Neural crest cell (in vitro differentiated cells): ENCODE measurements at regions not wholly inside any gene's neighbourhood (a gene's known extent, or its start where the extent isn't known, plus 50 kb on each side); places are given as distances from the start of the nearest gene placed in this dataset.
A peak's percentile ranks its signal among the peaks of the same experiment; 100 is the strongest.

Source experiments
- DNase-seq: peaks from one replicate; pipeline ENCODE4 v3.0.0; 2021; ENCODE audit warnings: low read depth, mixed read lengths, low spot score
- H3K27ac Mint-ChIP-seq: one replicate; pipeline ENCODE4 v1.8.0; 2021; ENCODE audit warnings: mild to moderate bottlenecking, mixed read lengths; ENCODE audit not compliant: unreplicated experiment
- H3K27me3 Mint-ChIP-seq: 2 replicates; pipeline ENCODE4 v1.8.0; 2021; ENCODE audit warnings: low read depth, mild to moderate bottlenecking, mixed read lengths
- H3K36me3 Mint-ChIP-seq: 2 replicates; pipeline ENCODE4 v1.8.0; 2021; ENCODE audit warnings: low read depth, mild to moderate bottlenecking, mixed read lengths
- H3K4me1 Mint-ChIP-seq: 2 replicates; pipeline ENCODE4 v1.8.0; 2021; ENCODE audit warnings: mixed read lengths
- H3K4me3 Mint-ChIP-seq: one replicate; pipeline ENCODE4 v1.8.0; 2021; ENCODE audit warnings: mild to moderate bottlenecking, mixed read lengths
- H3K9me3 Mint-ChIP-seq: 2 replicates; pipeline ENCODE4 v1.8.0; 2021; ENCODE audit warnings: mixed read lengths
- CTCF ChIP-seq: fragments of 200-600 bp; sonication (generic); conservative IDR thresholded peaks from 2 replicates; pipeline ENCODE4 v1.5.0; 2021; ENCODE audit warnings: antibody characterized with exemption, mild to moderate bottlenecking

- Mint-ChIP-seq H3K4me1 (no peaks in the 10 kb centered on the region), H3K27ac (no peak overlapping the region), H3K27me3 (no peaks in the 10 kb centered on the region), H3K36me3 (peaks cover 2% of the 10 kb centered on the region), H3K4me3 (no peak overlapping the region), H3K9me3 (peaks cover 6% of the 10 kb centered on the region)
- DNase-seq, result no peak
- no peak for TF ChIP-seq CTCF
Measured at GRCh38 chr4:10973686-10974085, 289.1 kb upstream of the CLNK start.

GRCh38 chr4:10971800-10972401, 287.3 kb upstream of the CLNK start:
- no peak overlapping the region for H3K4me3 Mint-ChIP-seq
- no peaks in the 10 kb centered on the region for H3K27me3 Mint-ChIP-seq
- no peak for DNase-seq
- no peak for TF ChIP-seq CTCF
- H3K4me1 Mint-ChIP-seq, result no peaks in the 10 kb centered on the region
- H3K36me3 Mint-ChIP-seq, result peaks cover 2% of the 10 kb centered on the region
- no peak overlapping the region for H3K27ac Mint-ChIP-seq
- peaks cover 6% of the 10 kb centered on the region for H3K9me3 Mint-ChIP-seq

- Mint-ChIP-seq H3K27ac (peak overlapping the region; percentile 29), H3K4me3 (peak overlapping the region; percentile 2), H3K27me3 (no peaks in the 10 kb centered on the region), H3K36me3 (peaks cover 2% of the 10 kb centered on the region), H3K9me3 (peaks cover 9% of the 10 kb centered on the region), H3K4me1 (peaks cover 28% of the 10 kb centered on the region)
- TF ChIP-seq CTCF, result no peak
- DNase-seq, result no peak
Measured at GRCh38 chr4:10965196-10965595, 280.6 kb upstream of the CLNK start.

GRCh38 chr4:10963958-10964703, 279.6 kb upstream of the CLNK start:
- H3K36me3 Mint-ChIP-seq, result peaks cover 2% of the 10 kb centered on the region
- DNase-seq, result no peak
- no peaks in the 10 kb centered on the region for H3K27me3 Mint-ChIP-seq
- H3K4me1 Mint-ChIP-seq, result peaks cover 35% of the 10 kb centered on the region
- H3K27ac Mint-ChIP-seq, result peak overlapping the region; percentile 6
- TF ChIP-seq CTCF, result no peak
- peaks cover 6% of the 10 kb centered on the region for H3K9me3 Mint-ChIP-seq
- H3K4me3 Mint-ChIP-seq, result no peak overlapping the region

GRCh38 chr4:10963241-10963640, 278.7 kb upstream of the CLNK start:
- Mint-ChIP-seq H3K27ac (no peak overlapping the region), H3K9me3 (peaks cover 3% of the 10 kb centered on the region), H3K4me1 (peaks cover 44% of the 10 kb centered on the region), H3K36me3 (no peaks in the 10 kb centered on the region), H3K27me3 (no peaks in the 10 kb centered on the region), H3K4me3 (no peak overlapping the region)
- DNase-seq, result no peak
- TF ChIP-seq CTCF, result no peak
